Nephron (organoid): ENCODE measurements at regions not wholly inside any gene's neighbourhood (a gene's known extent, or its start where the extent isn't known, plus 50 kb on each side); places are given as distances from the start of the nearest gene placed in this dataset.

Source experiments
- H3K27ac Mint-ChIP-seq, 3 experiments: 2 replicates each; pipeline ENCODE4 v1.8.0; 2020; ENCODE audit warnings: mixed read lengths in 3 of 3, mild to moderate bottlenecking in 2 of 3, moderate library complexity in 1 of 3
- H3K27me3 Mint-ChIP-seq: 2 replicates; pipeline ENCODE4 v1.8.0; 2021; ENCODE audit warnings: low read depth, mild to moderate bottlenecking, moderate library complexity, mixed read lengths
- H3K36me3 Mint-ChIP-seq: 2 replicates; pipeline ENCODE4 v1.8.0; 2020; ENCODE audit warnings: low read depth, mixed read lengths
- H3K4me1 Mint-ChIP-seq: 2 replicates; pipeline ENCODE4 v1.8.0; 2020; ENCODE audit warnings: mixed read lengths
- H3K4me3 Mint-ChIP-seq, 3 experiments: 2 replicates each; pipeline ENCODE4 v1.8.0; 2020; ENCODE audit warnings: mild to moderate bottlenecking in 3 of 3, mixed read lengths in 3 of 3, moderate library complexity in 2 of 3
- H3K9me3 Mint-ChIP-seq: 2 replicates; pipeline ENCODE4 v1.8.0; 2020; ENCODE audit warnings: mixed read lengths
- TF ChIP-seq, protein P1 (sequence below), 3 experiments: fragments of 200-600 bp; sonication (generic); IDR thresholded peaks; one replicate each; pipeline ENCODE4 v1.5.0; 2021; ENCODE audit warnings: antibody characterized with exemption in 3 of 3; ENCODE audit not compliant: unreplicated experiment in 3 of 3

DNA sequence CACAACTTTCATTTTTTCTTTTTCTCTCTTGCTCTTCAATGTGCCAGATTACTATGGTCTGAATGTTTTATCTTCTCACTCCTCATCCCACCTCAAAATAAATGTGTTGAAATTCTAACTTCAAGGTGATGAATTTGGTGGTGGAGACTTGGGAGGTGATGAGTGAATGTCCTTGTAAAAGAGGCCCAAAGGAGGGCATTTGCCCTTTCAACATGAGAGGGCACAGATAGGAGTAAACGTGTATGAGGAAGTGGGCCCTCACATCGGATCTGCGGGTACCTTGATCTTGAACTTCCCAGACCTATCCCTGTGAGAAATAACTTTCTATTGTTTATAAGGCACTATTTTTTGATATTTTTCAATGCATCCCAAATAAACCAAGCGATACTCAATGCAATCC, 412.3 kb upstream of the ADGRL2 start:
- Mint-ChIP-seq H3K4me3 (no peak overlapping the region), H3K27ac (no peak overlapping the region), H3K36me3 (no peaks in the 10 kb centered on the region), H3K27me3 (no peaks in the 10 kb centered on the region), H3K9me3 (peaks cover 2% of the 10 kb centered on the region), H3K4me1 (peaks cover 11% of the 10 kb centered on the region)
- TF ChIP-seq, protein P1, sequence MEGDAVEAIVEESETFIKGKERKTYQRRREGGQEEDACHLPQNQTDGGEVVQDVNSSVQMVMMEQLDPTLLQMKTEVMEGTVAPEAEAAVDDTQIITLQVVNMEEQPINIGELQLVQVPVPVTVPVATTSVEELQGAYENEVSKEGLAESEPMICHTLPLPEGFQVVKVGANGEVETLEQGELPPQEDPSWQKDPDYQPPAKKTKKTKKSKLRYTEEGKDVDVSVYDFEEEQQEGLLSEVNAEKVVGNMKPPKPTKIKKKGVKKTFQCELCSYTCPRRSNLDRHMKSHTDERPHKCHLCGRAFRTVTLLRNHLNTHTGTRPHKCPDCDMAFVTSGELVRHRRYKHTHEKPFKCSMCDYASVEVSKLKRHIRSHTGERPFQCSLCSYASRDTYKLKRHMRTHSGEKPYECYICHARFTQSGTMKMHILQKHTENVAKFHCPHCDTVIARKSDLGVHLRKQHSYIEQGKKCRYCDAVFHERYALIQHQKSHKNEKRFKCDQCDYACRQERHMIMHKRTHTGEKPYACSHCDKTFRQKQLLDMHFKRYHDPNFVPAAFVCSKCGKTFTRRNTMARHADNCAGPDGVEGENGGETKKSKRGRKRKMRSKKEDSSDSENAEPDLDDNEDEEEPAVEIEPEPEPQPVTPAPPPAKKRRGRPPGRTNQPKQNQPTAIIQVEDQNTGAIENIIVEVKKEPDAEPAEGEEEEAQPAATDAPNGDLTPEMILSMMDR (IDR thresholded peaks at IDR 0.05; ENCODE audit: unreplicated experiment in 3 of 3): no peak

DNA sequence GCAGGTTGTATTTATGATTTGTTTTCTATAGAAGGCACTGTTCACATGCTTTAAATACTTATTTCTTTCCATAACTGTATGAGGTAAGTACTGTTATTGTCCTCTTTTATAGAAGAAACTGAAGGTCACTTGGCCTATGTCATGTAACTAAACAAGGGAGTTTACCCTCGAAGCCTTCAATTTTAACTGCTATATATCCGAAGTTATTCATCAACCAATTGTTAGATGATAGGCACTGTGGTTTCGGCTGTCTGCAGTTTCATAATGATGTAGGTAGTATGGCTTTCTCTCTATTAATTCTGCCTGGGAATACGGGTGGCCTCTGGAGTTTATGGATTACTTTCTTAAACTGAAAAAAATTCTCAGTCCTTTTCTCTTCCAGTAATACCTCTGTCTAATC, 413.3 kb upstream of the ADGRL2 start:
- TF ChIP-seq, protein P1 (IDR thresholded peaks at IDR 0.05; ENCODE audit: unreplicated experiment in 3 of 3): no peak
- Mint-ChIP-seq H3K4me3 (no peak overlapping the region), H3K9me3 (peaks cover 2% of the 10 kb centered on the region), H3K27ac (no peak overlapping the region), H3K4me1 (peaks cover 5% of the 10 kb centered on the region), H3K27me3 (no peaks in the 10 kb centered on the region), H3K36me3 (no peaks in the 10 kb centered on the region)

DNA sequence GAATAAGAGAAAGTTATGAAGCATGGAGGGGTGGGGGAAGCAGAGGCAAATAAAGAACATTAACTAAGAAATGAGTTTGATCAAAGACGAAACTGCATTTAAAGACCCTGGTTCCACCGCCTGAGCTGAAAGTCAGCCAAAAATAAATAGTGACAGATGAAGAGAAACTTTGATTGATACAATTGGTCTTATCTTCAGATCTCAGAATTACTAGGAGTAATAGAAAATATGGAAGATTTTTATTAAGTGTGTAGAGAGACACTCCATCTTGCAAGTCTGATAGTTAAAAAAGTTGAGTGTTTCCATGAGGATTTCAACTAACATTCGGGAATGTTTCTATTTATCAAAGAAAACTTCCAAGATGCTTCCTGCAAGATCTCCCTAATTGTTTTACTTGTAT, 418.2 kb upstream of the ADGRL2 start:
- Mint-ChIP-seq H3K27me3 (peaks cover 4% of the 10 kb centered on the region), H3K27ac (no peak overlapping the region), H3K4me1 (no peaks in the 10 kb centered on the region), H3K4me3 (no peak overlapping the region), H3K36me3 (no peaks in the 10 kb centered on the region), H3K9me3 (no peaks in the 10 kb centered on the region)
- TF ChIP-seq, protein P1 (IDR thresholded peaks at IDR 0.05; ENCODE audit: unreplicated experiment in 3 of 3): no peak

DNA sequence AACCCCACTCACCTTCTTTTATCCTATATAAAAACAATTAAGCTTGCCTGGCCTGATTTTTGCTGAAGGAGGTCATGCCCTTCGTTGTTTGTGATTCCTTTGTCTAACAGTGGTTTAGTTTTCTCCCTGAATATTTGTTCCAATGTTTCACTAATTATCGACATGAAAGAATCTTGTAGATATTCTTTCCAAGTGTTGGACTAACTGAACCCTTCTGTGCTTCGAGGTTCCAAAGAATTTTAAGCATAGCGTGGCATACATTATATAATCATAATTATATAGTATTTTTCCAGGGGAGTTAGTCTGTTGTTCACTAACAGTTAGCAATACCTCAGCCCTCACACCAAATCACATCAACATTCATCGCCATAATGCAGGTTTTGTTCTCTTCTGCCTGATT, 418.9 kb upstream of the ADGRL2 start:
- H3K27me3 Mint-ChIP-seq: peaks cover 4% of the 10 kb centered on the region
- H3K9me3 Mint-ChIP-seq: no peaks in the 10 kb centered on the region
- H3K4me1 Mint-ChIP-seq: no peaks in the 10 kb centered on the region

DNA sequence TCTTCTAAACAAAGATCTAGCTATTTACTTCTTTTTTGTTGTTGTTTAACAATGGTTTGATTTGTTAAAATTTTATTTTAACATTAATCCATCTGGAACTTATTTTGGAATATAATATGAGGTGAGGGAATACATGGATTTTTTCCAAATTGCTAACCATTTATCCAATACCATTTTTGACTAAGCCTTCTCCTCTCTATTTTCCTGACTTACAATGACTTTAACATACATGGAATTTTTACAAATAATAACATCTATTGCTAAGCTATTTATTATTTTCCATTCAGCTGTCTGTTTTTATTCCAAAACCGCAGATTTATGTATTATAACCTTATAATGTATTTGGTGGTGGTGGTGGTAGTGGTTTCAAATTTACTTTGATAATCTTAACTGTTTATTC, 420.3 kb upstream of the ADGRL2 start:
- H3K27ac Mint-ChIP-seq: no peak overlapping the region
- H3K4me3 Mint-ChIP-seq: no peak overlapping the region
- H3K36me3 Mint-ChIP-seq: no peaks in the 10 kb centered on the region
- H3K4me1 Mint-ChIP-seq: no peaks in the 10 kb centered on the region
- no peaks in the 10 kb centered on the region for H3K9me3 Mint-ChIP-seq
- TF ChIP-seq, protein P1 (IDR thresholded peaks at IDR 0.05; ENCODE audit: unreplicated experiment in 3 of 3): no peak
- H3K27me3 Mint-ChIP-seq: peaks cover 4% of the 10 kb centered on the region

More for the DNA sequence above, 418.9 kb upstream of the ADGRL2 start:
- TF ChIP-seq, protein P1 (IDR thresholded peaks at IDR 0.05; ENCODE audit: unreplicated experiment in 3 of 3): no peak
- Mint-ChIP-seq H3K27ac (no peak overlapping the region), H3K4me3 (no peak overlapping the region), H3K36me3 (no peaks in the 10 kb centered on the region)

DNA sequence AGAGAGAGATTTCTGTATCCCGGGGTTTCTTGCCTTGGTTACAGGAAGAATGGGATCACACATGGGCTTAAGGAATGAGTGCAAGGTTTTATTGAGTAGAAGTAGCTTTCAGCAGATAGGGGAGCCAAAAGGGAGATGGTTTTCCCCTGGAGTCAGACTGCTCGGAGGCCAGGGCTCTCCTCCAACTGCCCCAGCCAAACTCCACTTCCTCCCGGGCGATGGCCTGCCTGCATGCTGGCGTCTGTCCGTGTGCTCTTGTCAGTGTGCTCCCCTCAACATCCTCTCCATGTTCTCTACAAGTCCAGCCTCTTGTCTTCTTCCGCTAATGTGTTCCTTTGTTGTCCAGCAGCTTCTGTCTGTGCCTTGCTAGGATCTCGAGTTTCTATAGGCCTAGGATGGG, 421.3 kb upstream of the ADGRL2 start:
- H3K9me3 Mint-ChIP-seq: no peaks in the 10 kb centered on the region
- H3K4me1 Mint-ChIP-seq: no peaks in the 10 kb centered on the region
- H3K27ac Mint-ChIP-seq: no peak overlapping the region
- H3K36me3 Mint-ChIP-seq: no peaks in the 10 kb centered on the region
- H3K27me3 Mint-ChIP-seq: peaks cover 4% of the 10 kb centered on the region
- TF ChIP-seq, protein P1 (IDR thresholded peaks at IDR 0.05; ENCODE audit: unreplicated experiment in 3 of 3): no peak
- no peak overlapping the region for H3K4me3 Mint-ChIP-seq
